ENCODE measurements at regions not wholly inside any gene's neighbourhood (a gene's known extent, or its start where the extent isn't known, plus 50 kb on each side); places are given as distances from the start of the nearest gene placed in this dataset.

- TF ChIP-seq POLR2A (IDR thresholded peaks at IDR 0.05) (no peak), POLR2AphosphoS5 (IDR thresholded peaks at IDR 0.05; ENCODE audit: insufficient read depth in 1 of 2, low read depth in 1 of 2) (no peak)
- TF ChIP-seq, protein P1, sequence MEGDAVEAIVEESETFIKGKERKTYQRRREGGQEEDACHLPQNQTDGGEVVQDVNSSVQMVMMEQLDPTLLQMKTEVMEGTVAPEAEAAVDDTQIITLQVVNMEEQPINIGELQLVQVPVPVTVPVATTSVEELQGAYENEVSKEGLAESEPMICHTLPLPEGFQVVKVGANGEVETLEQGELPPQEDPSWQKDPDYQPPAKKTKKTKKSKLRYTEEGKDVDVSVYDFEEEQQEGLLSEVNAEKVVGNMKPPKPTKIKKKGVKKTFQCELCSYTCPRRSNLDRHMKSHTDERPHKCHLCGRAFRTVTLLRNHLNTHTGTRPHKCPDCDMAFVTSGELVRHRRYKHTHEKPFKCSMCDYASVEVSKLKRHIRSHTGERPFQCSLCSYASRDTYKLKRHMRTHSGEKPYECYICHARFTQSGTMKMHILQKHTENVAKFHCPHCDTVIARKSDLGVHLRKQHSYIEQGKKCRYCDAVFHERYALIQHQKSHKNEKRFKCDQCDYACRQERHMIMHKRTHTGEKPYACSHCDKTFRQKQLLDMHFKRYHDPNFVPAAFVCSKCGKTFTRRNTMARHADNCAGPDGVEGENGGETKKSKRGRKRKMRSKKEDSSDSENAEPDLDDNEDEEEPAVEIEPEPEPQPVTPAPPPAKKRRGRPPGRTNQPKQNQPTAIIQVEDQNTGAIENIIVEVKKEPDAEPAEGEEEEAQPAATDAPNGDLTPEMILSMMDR (IDR thresholded peaks at IDR 0.05) = no peak
These were observed 134.3 kb upstream of the CRHR1 start for GRCh38 chr17:45649796-45650195.

All from vagina (tissue), 2 donors.